ENCODE measurements at regions not wholly inside any gene's neighbourhood (a gene's known extent, or its start where the extent isn't known, plus 50 kb on each side); places are given as distances from the start of the nearest gene placed in this dataset.

DNA sequence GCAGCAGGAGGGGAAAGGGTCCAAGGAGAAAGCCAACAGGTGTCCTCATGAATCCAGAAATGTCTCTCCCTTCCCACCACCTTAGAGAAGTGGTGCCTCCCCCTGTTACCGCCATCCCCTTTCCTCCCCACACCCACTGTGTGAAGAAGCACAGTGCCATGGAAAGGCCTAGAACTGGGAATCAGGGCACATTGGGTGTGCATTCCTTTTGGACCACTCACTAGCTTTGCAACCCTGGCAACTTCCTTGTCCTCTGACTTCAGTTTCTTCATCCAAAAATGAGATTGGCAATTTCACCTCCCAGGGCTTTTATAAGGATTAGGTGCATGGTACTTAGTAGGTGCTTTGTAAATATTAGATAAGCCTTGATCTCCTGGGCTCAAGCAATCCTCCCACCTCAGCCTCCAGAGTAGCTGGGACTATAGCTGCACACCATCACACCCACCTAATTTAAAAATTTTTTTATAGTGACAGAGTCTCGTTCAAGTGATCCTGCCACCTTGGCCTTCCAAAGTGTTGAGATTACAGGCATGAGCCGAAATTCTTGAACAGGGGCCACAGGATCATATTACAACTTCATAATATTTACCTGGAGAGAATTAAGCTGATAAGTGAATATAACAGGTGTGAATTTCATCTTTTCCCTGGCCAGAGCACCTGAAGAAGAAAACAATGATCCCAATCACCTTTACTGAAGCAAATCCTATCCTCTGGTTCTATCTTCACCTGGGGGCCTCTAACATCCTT is 97.9 kb upstream of the TAF1B start:
- DNase-seq (ENCODE audit: low read depth), result peak; percentile 18
- H3K4me3 ChIP-seq (ENCODE audit: low read length), result no peak overlapping the region
- TF ChIP-seq, protein P1, sequence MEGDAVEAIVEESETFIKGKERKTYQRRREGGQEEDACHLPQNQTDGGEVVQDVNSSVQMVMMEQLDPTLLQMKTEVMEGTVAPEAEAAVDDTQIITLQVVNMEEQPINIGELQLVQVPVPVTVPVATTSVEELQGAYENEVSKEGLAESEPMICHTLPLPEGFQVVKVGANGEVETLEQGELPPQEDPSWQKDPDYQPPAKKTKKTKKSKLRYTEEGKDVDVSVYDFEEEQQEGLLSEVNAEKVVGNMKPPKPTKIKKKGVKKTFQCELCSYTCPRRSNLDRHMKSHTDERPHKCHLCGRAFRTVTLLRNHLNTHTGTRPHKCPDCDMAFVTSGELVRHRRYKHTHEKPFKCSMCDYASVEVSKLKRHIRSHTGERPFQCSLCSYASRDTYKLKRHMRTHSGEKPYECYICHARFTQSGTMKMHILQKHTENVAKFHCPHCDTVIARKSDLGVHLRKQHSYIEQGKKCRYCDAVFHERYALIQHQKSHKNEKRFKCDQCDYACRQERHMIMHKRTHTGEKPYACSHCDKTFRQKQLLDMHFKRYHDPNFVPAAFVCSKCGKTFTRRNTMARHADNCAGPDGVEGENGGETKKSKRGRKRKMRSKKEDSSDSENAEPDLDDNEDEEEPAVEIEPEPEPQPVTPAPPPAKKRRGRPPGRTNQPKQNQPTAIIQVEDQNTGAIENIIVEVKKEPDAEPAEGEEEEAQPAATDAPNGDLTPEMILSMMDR (conservative IDR thresholded peaks at IDR 0.05; ENCODE audit: low read depth, low read length), result no peak

DNA sequence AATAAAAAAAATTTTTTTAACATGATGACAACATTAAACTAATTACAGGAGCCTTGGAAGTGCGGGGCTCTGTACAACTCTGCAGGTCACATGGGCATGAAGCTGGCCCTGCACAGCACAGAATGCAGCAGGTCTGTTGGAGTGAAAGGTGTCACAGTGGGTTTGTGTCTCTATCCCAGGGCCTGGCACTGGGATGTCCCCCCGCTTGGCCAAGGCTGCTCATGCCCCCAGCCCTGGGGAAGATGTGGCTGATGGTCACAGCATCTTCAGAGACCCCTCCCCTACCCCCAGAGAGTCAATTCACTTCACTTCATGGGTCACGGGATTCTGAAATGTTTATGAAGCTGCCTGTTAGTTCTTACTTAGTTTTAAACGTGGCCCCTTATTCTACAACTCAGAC is 95.9 kb upstream of the TAF1B start:
- TF ChIP-seq, protein P1 (conservative IDR thresholded peaks at IDR 0.05; ENCODE audit: low read depth, low read length), result no peak
- DNase-seq (ENCODE audit: low read depth), result no peak
- H3K4me3 ChIP-seq (ENCODE audit: low read length), result no peak overlapping the region

DNA sequence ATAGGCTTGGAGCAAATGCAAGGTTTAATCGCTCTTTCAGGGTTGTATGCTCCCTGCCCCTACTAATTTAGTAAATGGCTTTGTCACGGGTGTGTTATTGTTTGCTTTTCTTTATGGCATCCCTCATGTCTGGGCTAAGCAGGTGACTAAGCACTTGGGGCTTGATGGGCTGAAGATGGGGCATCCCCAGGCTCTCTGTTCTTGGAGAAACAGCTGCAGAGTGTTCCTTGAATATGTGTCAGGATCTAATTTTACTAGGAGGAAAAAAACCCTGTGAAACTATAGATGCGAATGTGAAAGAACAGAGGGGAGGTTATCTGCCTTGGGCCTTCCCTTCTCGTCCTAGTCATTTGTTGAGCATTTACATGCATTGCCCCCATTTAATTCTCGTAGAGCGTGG is 94.7 kb upstream of the TAF1B start:
- DNase-seq (ENCODE audit: low read depth), result no peak
- H3K4me3 ChIP-seq (ENCODE audit: low read length), result no peak overlapping the region
- TF ChIP-seq, protein P1 (conservative IDR thresholded peaks at IDR 0.05; ENCODE audit: low read depth, low read length), result no peak

DNA sequence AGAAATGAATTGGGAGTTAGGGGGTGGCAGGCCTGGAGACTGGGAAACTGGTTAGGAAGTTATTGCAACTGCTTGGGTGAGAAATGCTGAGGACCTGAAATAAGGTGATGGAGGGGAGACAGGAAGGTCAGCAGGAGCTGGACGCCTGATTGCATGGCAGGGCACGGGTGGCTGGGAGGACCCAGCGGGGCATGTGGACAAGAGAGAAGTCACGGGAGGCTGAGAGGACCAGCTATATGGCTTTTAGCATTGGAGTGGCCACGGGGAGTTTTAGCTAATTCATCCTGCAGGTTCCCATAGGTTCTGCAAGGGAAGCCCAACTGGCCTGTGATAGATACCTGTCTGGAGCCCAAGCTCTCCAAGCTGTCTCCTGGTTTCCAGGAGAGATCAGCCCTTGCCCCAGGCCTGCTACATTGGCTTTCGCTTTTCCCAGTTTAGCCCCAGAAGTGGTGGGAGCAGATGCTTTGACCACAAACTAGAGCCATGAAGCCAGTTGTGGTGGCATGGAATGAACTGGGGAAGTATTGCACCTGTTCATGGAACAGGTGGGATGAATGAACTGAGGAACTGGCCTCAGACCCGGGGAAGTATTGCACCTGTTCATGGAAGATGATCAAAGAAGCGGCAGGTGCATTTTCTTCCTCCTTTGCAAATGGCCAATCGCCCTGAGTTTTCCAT is 93.6 kb upstream of the TAF1B start:
- no peak for DNase-seq (ENCODE audit: low read depth)
- H3K4me3 ChIP-seq (ENCODE audit: low read length), result no peak overlapping the region
- TF ChIP-seq, protein P1 (conservative IDR thresholded peaks at IDR 0.05; ENCODE audit: low read depth, low read length), result no peak

DNA sequence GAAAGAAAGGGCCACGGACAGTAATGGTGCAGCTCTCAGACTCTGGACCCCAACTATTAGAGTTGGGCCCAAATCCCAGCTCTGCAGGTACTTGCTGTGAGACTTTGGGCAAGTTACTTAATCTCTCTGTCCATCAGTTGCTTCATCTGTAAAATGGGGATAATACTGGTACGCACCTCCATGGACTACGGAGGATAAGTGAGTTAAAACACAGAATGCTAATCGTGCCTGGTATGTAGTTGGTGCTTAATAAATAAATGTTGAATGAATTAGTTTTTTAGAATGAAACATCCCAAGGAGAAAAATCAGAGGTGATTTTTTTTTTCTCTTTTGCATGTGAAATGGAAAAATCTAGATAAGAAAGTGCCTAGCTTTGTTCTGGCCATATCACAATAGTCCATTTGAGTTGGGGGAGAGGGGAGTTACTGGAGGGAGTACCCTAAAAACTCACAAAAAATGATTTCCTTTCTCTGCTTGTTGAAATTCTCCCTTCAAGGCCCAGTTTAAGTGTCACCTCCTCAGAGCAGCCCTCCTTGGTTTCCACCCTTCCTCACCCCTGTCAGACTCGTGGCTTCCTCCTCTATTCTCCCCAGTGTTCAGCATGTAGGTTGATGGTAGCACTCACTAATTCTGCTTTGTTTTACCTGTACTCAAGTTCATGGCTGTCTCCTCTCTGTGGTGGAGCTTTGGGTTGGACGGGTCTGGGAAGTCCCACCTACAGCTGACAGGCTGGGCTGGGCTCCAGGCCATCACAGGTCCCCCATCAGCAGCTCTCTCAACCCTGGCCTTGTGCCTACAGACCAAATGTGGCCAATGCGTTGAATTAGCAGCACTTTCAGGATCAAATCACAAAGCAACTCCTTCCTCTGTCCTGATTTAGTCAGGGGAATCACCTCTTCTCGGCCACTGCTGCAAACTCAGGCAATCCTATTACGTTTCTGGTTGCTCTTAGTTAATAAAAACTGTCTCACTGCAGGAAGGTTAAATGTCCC is 92.8 kb upstream of the TAF1B start:
- TF ChIP-seq, protein P1 (conservative IDR thresholded peaks at IDR 0.05; ENCODE audit: low read depth, low read length), result no peak
- DNase-seq (ENCODE audit: low read depth), result no peak
- H3K4me3 ChIP-seq (ENCODE audit: low read length), result no peak overlapping the region

DNA sequence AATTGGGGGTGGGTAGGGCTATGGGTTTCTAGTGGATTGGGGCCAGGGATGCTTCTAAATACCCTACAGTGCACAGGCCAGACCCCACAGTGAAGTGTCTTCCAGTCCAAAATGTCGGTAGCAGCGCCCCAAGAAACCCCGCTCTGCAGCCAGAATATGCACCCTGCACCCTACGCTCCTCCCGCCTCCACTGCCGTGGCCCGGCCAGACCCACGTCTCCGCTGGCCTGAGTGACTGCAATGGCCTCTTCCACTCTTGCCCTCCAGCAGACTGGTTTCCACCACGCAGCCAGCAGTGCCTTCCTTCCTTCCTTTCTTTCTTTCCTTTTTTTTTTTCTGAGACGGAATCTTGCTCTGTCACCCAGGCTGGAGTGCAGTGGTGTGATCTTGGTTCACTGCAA is 91.4 kb upstream of the TAF1B start:
- H3K4me3 ChIP-seq (ENCODE audit: low read length), result no peak overlapping the region
- TF ChIP-seq, protein P1 (conservative IDR thresholded peaks at IDR 0.05; ENCODE audit: low read depth, low read length), result no peak
- DNase-seq (ENCODE audit: low read depth), result no peak
